Endothelial cell of umbilical vein (primary cell): ENCODE measurements at regions not wholly inside any gene's neighbourhood (a gene's known extent, or its start where the extent isn't known, plus 50 kb on each side); places are given as distances from the start of the nearest gene placed in this dataset.
"Not testable (repeated sequence)": the region's sequence is repeated elsewhere in the genome, so short reads cannot be mapped to it uniquely, and the experiment has no call there.

Experiments
- BruUV-seq: library from RNA; stranded (reverse); fragments of 400-500 nt; replicated peaks from 2 replicates; lab custom pipeline; 2021; lab: Mats Ljungman, UMichigan
- CTCF ChIA-PET: fragments of 300-600, 350-600 bp; sonication (Branson Sonifier 250); formaldehyde crosslinking; loops from one replicate; lab custom pipeline; 2021; ENCODE audit warnings: antibody characterized with exemption, inconsistent platforms; lab: Charles Lee
- POLR2A ChIA-PET: fragments of 300-600, 350-600 bp; sonication (Branson Sonifier 250); formaldehyde crosslinking; loops from one replicate; lab custom pipeline; 2021; ENCODE audit warnings: antibody characterized with exemption, inconsistent platforms; lab: Charles Lee
- DNase-seq: peaks from one replicate; pipeline ENCODE4 v3.0.0-alpha.2; 2011; ENCODE audit warnings: low read depth, low spot score
- FAIRE-seq: peaks from 2 replicates; lab custom pipeline; 2011; peaks lifted over from hg19 to GRCh38; lab: Jason Lieb, UNC
- H2AFZ ChIP-seq: 2 replicates; pipeline ENCODE4 v1.6.0; 2012; ENCODE audit warnings: low read depth, low read length, control low read depth, inconsistent platforms
- H3K27ac ChIP-seq: 2 replicates; pipeline ENCODE4 v1.5.1; 2011; ENCODE audit warnings: low read depth, mild to moderate bottlenecking, control low read depth, low read length, moderate library complexity; ENCODE audit not compliant: insufficient read depth
- H3K27me3 ChIP-seq, 2 experiments: 2 replicates each; pipeline versions ENCODE4 v1.6.0 to v1.6.1; 2011; ENCODE audit warnings: low read length in 2 of 2, mixed read lengths in 1 of 2; ENCODE audit not compliant: control insufficient read depth in 2 of 2, insufficient read depth in 2 of 2
- H3K36me3 ChIP-seq, 2 experiments: 2 replicates in 1 of 2; 3 replicates in 1 of 2; pipeline ENCODE4 v1.5.1; 2011; ENCODE audit warnings: low read length in 2 of 2, mild to moderate bottlenecking in 1 of 2, moderate library complexity in 1 of 2; ENCODE audit not compliant: control insufficient read depth in 2 of 2, insufficient read depth in 2 of 2; ENCODE audit errors: extremely low read depth in 1 of 2
- H3K4me1 ChIP-seq: 3 replicates; pipeline ENCODE4 v1.5.1; 2011; ENCODE audit warnings: mild to moderate bottlenecking, low read length; ENCODE audit not compliant: control insufficient read depth, insufficient read depth; ENCODE audit errors: extremely low read depth
- H3K4me2 ChIP-seq: 2 replicates; pipeline ENCODE4 v1.6.1; 2011; ENCODE audit warnings: low read length, control low read depth, mixed read lengths; ENCODE audit not compliant: insufficient read depth
- H3K4me3 ChIP-seq, 3 experiments: fragments of 200-600 bp in 1 of 3; sonication (generic), shearing (Covaris generic) in 1 of 3; replicated peaks in 1 of 3; 2 replicates each; pipeline ENCODE4 v1.5.1; 2011 to 2016; ENCODE audit warnings: control low read depth in 3 of 3, low read length in 3 of 3, mild to moderate bottlenecking in 2 of 3, inconsistent platforms in 1 of 3, low read depth in 1 of 3, moderate library complexity in 1 of 3; ENCODE audit not compliant: insufficient read depth in 1 of 3
- H3K79me2 ChIP-seq: 2 replicates; pipeline ENCODE4 v1.6.0; 2012; ENCODE audit warnings: low read length, inconsistent platforms; ENCODE audit not compliant: control insufficient read depth, insufficient read depth
- H3K9ac ChIP-seq: replicated peaks from 2 replicates; pipeline ENCODE3; 2011; ENCODE audit warnings: low read length, control low read depth; ENCODE audit not compliant: insufficient read depth; ENCODE audit errors: extremely low read depth
- H3K9me1 ChIP-seq: replicated peaks from 3 replicates; pipeline ENCODE4 v1.6.0; 2011; ENCODE audit warnings: mild to moderate bottlenecking, low read length; ENCODE audit not compliant: control insufficient read depth, insufficient read depth; ENCODE audit errors: extremely low read depth
- H3K9me3 ChIP-seq: replicated peaks from 2 replicates; pipeline ENCODE4 v1.5.1; 2012; ENCODE audit warnings: low read length, inconsistent platforms; ENCODE audit not compliant: control insufficient read depth, insufficient read depth
- H4K20me1 ChIP-seq: replicated peaks from 2 replicates; pipeline ENCODE3; 2011; ENCODE audit warnings: mild to moderate bottlenecking, low read length; ENCODE audit not compliant: control insufficient read depth, insufficient read depth; ENCODE audit errors: extremely low read depth
- CTCF ChIP-seq, 2 donors: IDR thresholded peaks; 1 replicate in 1 of 2; 2 replicates in 1 of 2; pipeline ENCODE4 v1.5.1; 2011; ENCODE audit warnings: low read length in 2 of 2, mild to moderate bottlenecking in 2 of 2, moderate library complexity in 2 of 2, control low read depth in 1 of 2, inconsistent platforms in 1 of 2, low read depth in 1 of 2; ENCODE audit not compliant: insufficient read depth in 1 of 2; ENCODE audit errors: extremely low read depth in 1 of 2
- EZH2 ChIP-seq: IDR thresholded peaks from 2 replicates; pipeline ENCODE4 v1.6.1; 2012; ENCODE audit warnings: borderline replicate concordance, low read depth, mild to moderate bottlenecking, moderate library complexity, low read length, inconsistent platforms; ENCODE audit not compliant: severe bottlenecking
- FOS ChIP-seq: IDR thresholded peaks from 2 replicates; pipeline ENCODE4 v1.6.1; 2011; ENCODE audit warnings: mild to moderate bottlenecking, low read length, moderate library complexity, borderline replicate concordance; ENCODE audit not compliant: insufficient read depth
- GATA2 ChIP-seq: IDR thresholded peaks from 2 replicates; pipeline ENCODE4 v1.7.0; 2011; ENCODE audit warnings: low read depth, mild to moderate bottlenecking, moderate library complexity, mixed read lengths, low read length; ENCODE audit not compliant: insufficient read length, insufficient read depth
- JUN ChIP-seq: IDR thresholded peaks from 2 replicates; pipeline ENCODE4 v1.6.1; 2011; ENCODE audit warnings: borderline replicate concordance, low read depth; ENCODE audit not compliant: insufficient read length, insufficient read depth
- MAX ChIP-seq: IDR thresholded peaks from 2 replicates; pipeline ENCODE4 v1.6.1; 2011; ENCODE audit not compliant: insufficient read depth, insufficient read length
- MYC ChIP-seq: IDR thresholded peaks from one replicate; pipeline ENCODE4 v1.6.1; 2011; ENCODE audit warnings: mild to moderate bottlenecking, low read depth, low read length
- POLR2A ChIP-seq: IDR thresholded peaks from 2 replicates; pipeline ENCODE4 v1.6.1; 2012; ENCODE audit warnings: low read depth, mild to moderate bottlenecking, control low read depth, low read length
- POLR2AphosphoS5 ChIP-seq: IDR thresholded peaks from 2 replicates; pipeline ENCODE4 v1.6.1; 2012; ENCODE audit warnings: low read depth, mild to moderate bottlenecking, control low read depth, low read length, moderate library complexity; ENCODE audit not compliant: insufficient read depth
- dilution Hi-C: fragments of 300-500 bp; cut with MboI; formaldehyde crosslinking; loops from one replicate; pipeline ENCODE4 v1.15.0; 2019; ENCODE audit warnings: low sequenced_read_pairs; ENCODE audit not compliant: extremely low pct_ligation_motif_present
- intact Hi-C: fragments of 100-400 bp; cut with micrococcal nuclease; formaldehyde crosslinking; loops from one replicate; pipeline ENCODE4 v1.10.0; 2022

- dilution Hi-C loops, BruUV-seq, H3K79me2 ChIP-seq, H3K9me3 ChIP-seq, H2AFZ ChIP-seq, H3K9ac ChIP-seq, DNase-seq, H3K4me3 ChIP-seq, FAIRE-seq, intact Hi-C loops, POLR2A ChIA-PET, H3K36me3 ChIP-seq, H4K20me1 ChIP-seq, H3K27me3 ChIP-seq, H3K4me2 ChIP-seq, H3K9me1 ChIP-seq, H3K27ac ChIP-seq, H3K4me1 ChIP-seq, CTCF ChIA-PET: not testable (repeated sequence)
Measured at GRCh38 chr2:83976628-83977027, 482.5 kb downstream of the SUCLG1 start.

GRCh38 chr2:83972128-83972527 is 487.0 kb downstream of the SUCLG1 start:
- Histone ChIP-seq H3K36me3 (no peaks in the 10 kb centered on the region), H3K27me3 (no peaks in the 10 kb centered on the region), H4K20me1 (no peaks in the 10 kb centered on the region), H3K4me3 (no peak overlapping the region), H2AFZ (no peak overlapping the region), H3K4me1 (no peaks in the 10 kb centered on the region), H3K9me1 (no peaks in the 10 kb centered on the region), H3K9me3 (peaks cover 3% of the 10 kb centered on the region), H3K9ac (no peak overlapping the region), H3K4me2 (no peak overlapping the region), H3K27ac (no peak overlapping the region), H3K79me2 (no peaks in the 10 kb centered on the region)
- ChIA-PET CTCF (no interaction called here), POLR2A (no interaction called here)
- no peak for TF ChIP-seq POLR2A
- no peak for TF ChIP-seq GATA2
- no peak for TF ChIP-seq JUN
- TF ChIP-seq CTCF (IDR thresholded peaks at IDR 0.05; ENCODE audit: extremely low read depth in 1 of 2, insufficient read depth in 1 of 2, low read depth in 1 of 2, low read length in 2 of 2): no peak
- TF ChIP-seq FOS: no peak
- no peak for TF ChIP-seq MYC
- no peak for TF ChIP-seq MAX
- no peak for TF ChIP-seq POLR2AphosphoS5
- no peak for TF ChIP-seq EZH2
- DNase-seq (no peak), FAIRE-seq (no peak)
- dilution Hi-C loops: no loop called here
- intact Hi-C loops: no loop called here
- BruUV-seq: no TSS peak
